ENCODE measurements at regions not wholly inside any gene's neighbourhood (a gene's known extent, or its start where the extent isn't known, plus 50 kb on each side); places are given as distances from the start of the nearest gene placed in this dataset.
"Not testable (repeated sequence)": the region's sequence is repeated elsewhere in the genome, so short reads cannot be mapped to it uniquely, and the experiment has no call there.

GRCh38 chr12:83233987-83234386 lies 547.3 kb downstream of the TMTC2 start:
- DNase-seq (ENCODE audit: low read depth) = peak; percentile 9

GRCh38 chr12:83226960-83227359 lies 540.3 kb downstream of the TMTC2 start:
- DNase-seq (ENCODE audit: low read depth) = not testable (repeated sequence)

GRCh38 chr12:83225806-83226205 lies 539.1 kb downstream of the TMTC2 start:
- no peak for DNase-seq (ENCODE audit: low read depth)

GRCh38 chr12:83224012-83224411 lies 537.3 kb downstream of the TMTC2 start:
- DNase-seq (ENCODE audit: low read depth) = no peak

- no peak for DNase-seq (ENCODE audit: low read depth)
Measured at GRCh38 chr12:83220774-83221173, 534.1 kb downstream of the TMTC2 start.

GRCh38 chr12:83216230-83216629 lies 529.5 kb downstream of the TMTC2 start:
- no peak for DNase-seq (ENCODE audit: low read depth)

GRCh38 chr12:83214185-83214584 lies 527.5 kb downstream of the TMTC2 start:
- DNase-seq (ENCODE audit: low read depth) = no peak

- no peak for DNase-seq (ENCODE audit: low read depth)
Measured at GRCh38 chr12:83210933-83211332, 524.2 kb downstream of the TMTC2 start.

GRCh38 chr12:83199069-83199468 lies 512.4 kb downstream of the TMTC2 start:
- no peak for DNase-seq (ENCODE audit: low read depth)

- DNase-seq (ENCODE audit: low read depth) = no peak
Measured at GRCh38 chr12:83198291-83199015, 511.7 kb downstream of the TMTC2 start.

GRCh38 chr12:83197483-83197914 lies 510.8 kb downstream of the TMTC2 start:
- no peak for DNase-seq (ENCODE audit: low read depth)

GRCh38 chr12:83196694-83197350 lies 510.1 kb downstream of the TMTC2 start:
- DNase-seq (ENCODE audit: low read depth) = no peak

- no peak for DNase-seq (ENCODE audit: low read depth)
Measured at GRCh38 chr12:83190631-83191390, 504.1 kb downstream of the TMTC2 start.

- DNase-seq (ENCODE audit: low read depth) = no peak
Measured at GRCh38 chr12:83186419-83186818, 499.7 kb downstream of the TMTC2 start.

- no peak for DNase-seq (ENCODE audit: low read depth)
Measured at GRCh38 chr12:83185241-83185640, 498.5 kb downstream of the TMTC2 start.

All from RPMI7951 (cell line).